ENCODE measurements at regions not wholly inside any gene's neighbourhood (a gene's known extent, or its start where the extent isn't known, plus 50 kb on each side); places are given as distances from the start of the nearest gene placed in this dataset.

DNA sequence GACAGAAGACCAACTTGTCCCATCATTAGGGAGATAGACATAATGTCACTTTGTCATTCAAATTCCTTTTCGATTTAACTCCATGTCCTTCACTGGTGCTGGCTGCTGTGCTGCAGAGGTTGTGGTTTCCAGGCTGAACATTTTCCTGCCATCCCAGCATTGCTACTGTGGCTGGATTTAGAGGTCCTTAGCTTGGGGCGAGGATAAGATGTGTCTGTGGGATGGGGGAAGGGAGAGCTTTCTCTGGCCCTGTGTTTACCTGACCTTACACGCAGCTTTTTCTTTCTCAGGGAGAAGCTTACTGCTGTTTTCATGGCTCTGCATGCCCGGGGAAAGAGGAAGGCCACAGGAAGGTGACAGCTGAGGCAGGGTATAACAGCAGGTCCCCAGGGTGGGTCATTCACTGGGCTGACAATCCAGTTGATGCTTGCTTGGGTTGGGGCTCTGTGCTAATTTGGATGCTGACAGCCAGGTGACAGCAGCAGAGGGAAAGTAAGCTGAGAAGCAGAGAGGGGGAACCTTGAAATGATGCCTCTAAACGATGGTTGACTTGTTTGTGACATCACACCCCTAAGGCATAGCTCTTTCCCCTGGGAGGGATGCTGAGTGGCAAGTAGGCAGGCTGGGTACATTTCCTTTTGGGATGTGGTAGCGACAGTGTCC, 326.9 kb upstream of the CTNNB1 start:
- ChIA-PET POLR2A (no interaction called here), CTCF (no interaction called here)
- no peak for TF ChIP-seq HDGF (IDR thresholded peaks at IDR 0.05; ENCODE audit: borderline replicate concordance)
- TF ChIP-seq, protein P1, sequence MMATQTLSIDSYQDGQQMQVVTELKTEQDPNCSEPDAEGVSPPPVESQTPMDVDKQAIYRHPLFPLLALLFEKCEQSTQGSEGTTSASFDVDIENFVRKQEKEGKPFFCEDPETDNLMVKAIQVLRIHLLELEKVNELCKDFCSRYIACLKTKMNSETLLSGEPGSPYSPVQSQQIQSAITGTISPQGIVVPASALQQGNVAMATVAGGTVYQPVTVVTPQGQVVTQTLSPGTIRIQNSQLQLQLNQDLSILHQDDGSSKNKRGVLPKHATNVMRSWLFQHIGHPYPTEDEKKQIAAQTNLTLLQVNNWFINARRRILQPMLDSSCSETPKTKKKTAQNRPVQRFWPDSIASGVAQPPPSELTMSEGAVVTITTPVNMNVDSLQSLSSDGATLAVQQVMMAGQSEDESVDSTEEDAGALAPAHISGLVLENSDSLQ (IDR thresholded peaks at IDR 0.05): no peak
- no peak for TF ChIP-seq SUZ12 (IDR thresholded peaks at IDR 0.05)
- TF ChIP-seq L3MBTL2 (conservative IDR thresholded peaks at IDR 0.05): no peak
- TF ChIP-seq ZNF384 (IDR thresholded peaks at IDR 0.05): no peak
- no peak for TF ChIP-seq ARNT (IDR thresholded peaks at IDR 0.05)
- no peak for DNase-seq (ENCODE audit: extremely low spot score)

DNA sequence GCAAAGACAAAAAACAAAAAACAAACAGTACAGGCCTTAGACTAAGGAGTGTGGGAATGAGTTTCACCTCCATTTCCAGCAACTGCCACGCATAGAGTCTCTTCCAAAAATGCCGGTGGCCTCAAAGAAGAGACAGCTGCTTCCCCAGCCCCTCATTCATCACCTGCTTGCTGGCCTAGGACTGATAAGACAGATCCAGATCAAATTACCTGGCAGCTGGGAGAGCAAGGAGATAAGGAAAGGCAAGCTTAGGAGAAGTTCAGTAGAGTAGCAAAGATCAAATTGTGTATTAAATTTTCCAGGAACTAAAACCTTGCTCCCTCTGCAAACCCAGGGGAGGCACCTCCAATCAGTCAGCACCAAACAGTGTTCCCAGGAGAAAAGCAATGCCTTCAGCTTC, 325.8 kb upstream of the CTNNB1 start:
- CTCF ChIA-PET: no interaction called here
- DNase-seq (ENCODE audit: extremely low spot score): no peak
- POLR2A ChIA-PET: no interaction called here
- TF ChIP-seq HDGF (IDR thresholded peaks at IDR 0.05; ENCODE audit: borderline replicate concordance): no peak
- no peak for TF ChIP-seq NFRKB (IDR thresholded peaks at IDR 0.05)
- TF ChIP-seq FOXK2 (IDR thresholded peaks at IDR 0.05): no peak
- TF ChIP-seq, protein P1 (IDR thresholded peaks at IDR 0.05): no peak
- TF ChIP-seq ARNT (IDR thresholded peaks at IDR 0.05): no peak

DNA sequence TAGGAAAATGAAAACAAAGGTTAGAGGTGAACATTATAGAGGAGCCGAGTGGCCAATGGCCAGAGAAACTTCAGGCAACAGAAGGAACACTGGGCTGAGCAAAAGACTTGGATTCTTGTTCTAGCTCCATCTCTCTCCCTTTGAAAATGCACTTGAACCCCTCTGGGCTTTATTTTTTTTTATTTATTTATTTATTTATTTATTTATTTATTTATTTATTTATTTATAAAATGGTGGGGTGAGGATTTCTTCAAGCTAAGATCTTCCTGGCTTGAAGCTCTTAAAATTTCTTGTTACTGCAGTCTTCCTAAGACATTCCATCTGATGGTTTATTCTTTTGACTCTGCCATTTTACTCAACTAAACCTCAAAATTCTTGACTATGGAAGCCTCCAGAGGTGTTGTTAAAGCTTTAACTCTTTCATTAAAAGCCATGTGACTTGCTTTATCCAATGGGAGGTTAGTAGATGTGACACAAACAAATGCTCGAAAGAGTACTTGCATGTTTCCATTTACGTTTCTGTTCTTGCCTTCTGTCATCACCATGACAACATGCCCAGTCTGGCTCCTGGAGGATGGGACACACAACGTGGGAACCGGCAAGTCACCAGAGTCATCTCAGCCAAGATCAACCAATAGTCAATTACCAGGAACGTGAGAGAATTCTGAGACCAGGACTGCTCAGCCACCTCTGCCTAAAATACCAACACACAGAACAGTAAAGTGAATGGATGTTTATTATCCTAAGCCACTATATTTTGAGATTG, 325.2 kb upstream of the CTNNB1 start:
- no peak for DNase-seq (ENCODE audit: extremely low spot score)
- CTCF ChIA-PET: no interaction called here
- POLR2A ChIA-PET: no interaction called here
- TF ChIP-seq LEF1 (IDR thresholded peaks at IDR 0.05; ENCODE audit: borderline replicate concordance): no peak
- no peak for TF ChIP-seq SP1 (IDR thresholded peaks at IDR 0.05)
- TF ChIP-seq SUZ12 (IDR thresholded peaks at IDR 0.05): no peak
- TF ChIP-seq ARNT (IDR thresholded peaks at IDR 0.05): no peak
- no peak for TF ChIP-seq L3MBTL2 (conservative IDR thresholded peaks at IDR 0.05)
- no peak for TF ChIP-seq HDGF (IDR thresholded peaks at IDR 0.05; ENCODE audit: borderline replicate concordance)
- TF ChIP-seq TARDBP (IDR thresholded peaks at IDR 0.05): no peak
- no peak for TF ChIP-seq FOXA1 (IDR thresholded peaks at IDR 0.05)
- no peak for TF ChIP-seq FOXM1 (IDR thresholded peaks at IDR 0.05; ENCODE audit: borderline replicate concordance)
- TF ChIP-seq CTBP1 (IDR thresholded peaks at IDR 0.05; ENCODE audit: borderline replicate concordance): no peak
- no peak for TF ChIP-seq NFRKB (IDR thresholded peaks at IDR 0.05)
- no peak for TF ChIP-seq BHLHE40 (IDR thresholded peaks at IDR 0.05; ENCODE audit: borderline replicate concordance)

DNA sequence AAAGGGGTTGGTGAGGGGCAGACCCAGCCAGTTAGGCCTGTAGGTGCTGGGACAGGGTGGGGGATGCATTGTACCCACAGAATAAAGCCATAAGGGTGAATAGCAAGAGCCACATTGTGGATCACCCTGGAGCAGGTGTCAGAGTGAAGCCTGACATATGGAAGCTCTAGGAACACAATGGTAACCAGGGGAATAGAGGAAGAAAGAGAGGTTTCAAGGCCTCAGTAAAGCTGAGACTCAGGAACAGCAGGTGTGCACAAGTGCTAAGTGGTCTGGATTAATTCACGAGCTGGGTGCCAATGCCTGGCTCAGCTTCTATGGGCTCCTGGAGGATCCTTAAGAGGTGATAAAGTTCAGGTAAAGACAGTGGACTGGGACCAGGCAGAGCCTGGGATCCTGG, 323.7 kb upstream of the CTNNB1 start:
- POLR2A ChIA-PET: no interaction called here
- no peak for TF ChIP-seq FOXA1 (IDR thresholded peaks at IDR 0.05)
- TF ChIP-seq SUZ12 (IDR thresholded peaks at IDR 0.05): no peak
- no peak for TF ChIP-seq FOXK2 (IDR thresholded peaks at IDR 0.05)
- TF ChIP-seq CTBP1 (IDR thresholded peaks at IDR 0.05; ENCODE audit: borderline replicate concordance): no peak
- TF ChIP-seq FOXM1 (IDR thresholded peaks at IDR 0.05; ENCODE audit: borderline replicate concordance): no peak
- no peak for TF ChIP-seq BHLHE40 (IDR thresholded peaks at IDR 0.05; ENCODE audit: borderline replicate concordance)
- TF ChIP-seq LEF1 (IDR thresholded peaks at IDR 0.05; ENCODE audit: borderline replicate concordance): no peak
- TF ChIP-seq ZNF384 (IDR thresholded peaks at IDR 0.05): no peak
- no peak for TF ChIP-seq ELF4 (IDR thresholded peaks at IDR 0.05)
- no peak for TF ChIP-seq TARDBP (IDR thresholded peaks at IDR 0.05)
- no peak for TF ChIP-seq L3MBTL2 (conservative IDR thresholded peaks at IDR 0.05)
- TF ChIP-seq, protein P1 (IDR thresholded peaks at IDR 0.05): no peak
- TF ChIP-seq ARNT (IDR thresholded peaks at IDR 0.05): no peak
- TF ChIP-seq SP1 (IDR thresholded peaks at IDR 0.05): no peak
- no peak for TF ChIP-seq HDGF (IDR thresholded peaks at IDR 0.05; ENCODE audit: borderline replicate concordance)
- no peak for TF ChIP-seq NFRKB (IDR thresholded peaks at IDR 0.05)
- no peak for DNase-seq (ENCODE audit: extremely low spot score)
- CTCF ChIA-PET: no interaction called here

DNA sequence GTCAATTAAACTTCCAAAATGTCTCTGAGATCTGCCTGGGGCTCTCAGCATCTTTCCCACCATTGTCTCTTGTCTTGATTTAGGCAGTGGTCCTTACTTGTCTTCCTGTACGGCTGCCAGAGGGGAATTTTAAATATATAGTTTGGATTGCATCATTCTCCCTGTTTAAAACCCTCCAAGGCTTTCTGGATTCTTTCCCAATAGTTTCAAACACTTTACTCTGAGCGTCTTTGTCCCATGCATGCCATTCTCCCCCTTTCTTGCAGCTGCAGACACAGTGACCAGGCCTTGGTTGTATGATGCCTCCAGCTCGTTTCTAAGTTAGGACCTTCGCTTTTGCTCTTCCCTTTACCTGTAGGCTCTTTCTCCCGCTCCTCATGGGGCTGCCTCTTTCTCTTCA, 323.3 kb upstream of the CTNNB1 start:
- TF ChIP-seq FOXM1 (IDR thresholded peaks at IDR 0.05; ENCODE audit: borderline replicate concordance) (no peak), SUZ12 (IDR thresholded peaks at IDR 0.05) (no peak), FOXK2 (IDR thresholded peaks at IDR 0.05) (no peak), TARDBP (IDR thresholded peaks at IDR 0.05) (no peak), HDGF (IDR thresholded peaks at IDR 0.05; ENCODE audit: borderline replicate concordance) (no peak), CTBP1 (IDR thresholded peaks at IDR 0.05; ENCODE audit: borderline replicate concordance) (no peak), LEF1 (IDR thresholded peaks at IDR 0.05; ENCODE audit: borderline replicate concordance) (no peak), BHLHE40 (IDR thresholded peaks at IDR 0.05; ENCODE audit: borderline replicate concordance) (no peak), SP1 (IDR thresholded peaks at IDR 0.05) (no peak), ZNF384 (IDR thresholded peaks at IDR 0.05) (no peak), ELF4 (IDR thresholded peaks at IDR 0.05) (no peak), ARNT (IDR thresholded peaks at IDR 0.05) (no peak), NFRKB (IDR thresholded peaks at IDR 0.05) (no peak), FOXA1 (IDR thresholded peaks at IDR 0.05) (no peak), L3MBTL2 (conservative IDR thresholded peaks at IDR 0.05) (no peak)
- TF ChIP-seq, protein P1 (IDR thresholded peaks at IDR 0.05): no peak
- no peak for DNase-seq (ENCODE audit: extremely low spot score)
- POLR2A ChIA-PET: no interaction called here
- CTCF ChIA-PET: no interaction called here
